GM20431 (cell line): ENCODE measurements at regions not wholly inside any gene's neighbourhood (a gene's known extent, or its start where the extent isn't known, plus 50 kb on each side); places are given as distances from the start of the nearest gene placed in this dataset.
"Not testable (repeated sequence)": the region's sequence is repeated elsewhere in the genome, so short reads cannot be mapped to it uniquely, and the experiment has no call there.

Experiments used
- in situ Hi-C: fragments of 300-500 bp; cut with MseI, MboI; formaldehyde crosslinking; loops from one replicate; pipeline ENCODE4 v1.15.0; 2020; ENCODE audit warnings: low sequenced_read_pairs; ENCODE audit not compliant: unreplicated experiment

DNA sequence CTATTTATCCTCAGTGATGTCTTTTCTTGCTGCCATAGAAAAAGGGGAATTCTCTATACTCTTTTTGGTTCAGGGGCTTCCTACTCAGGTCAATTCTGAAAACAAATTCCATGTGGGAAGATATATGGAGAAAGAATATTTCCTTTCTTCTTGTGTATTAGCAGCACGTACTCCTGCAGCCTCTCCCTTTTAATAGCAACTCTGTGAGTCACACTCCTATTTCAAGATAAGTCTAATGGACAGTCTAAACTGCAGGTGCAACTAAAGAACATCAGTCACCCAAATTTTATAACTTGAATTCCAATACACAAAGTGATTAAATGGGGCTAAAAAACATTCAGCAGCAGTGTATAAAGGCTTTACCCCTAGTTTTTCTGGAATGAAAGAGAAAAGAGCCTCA is 942.2 kb downstream of the CNTNAP5 start:
- in situ Hi-C loops: no loop called here

DNA sequence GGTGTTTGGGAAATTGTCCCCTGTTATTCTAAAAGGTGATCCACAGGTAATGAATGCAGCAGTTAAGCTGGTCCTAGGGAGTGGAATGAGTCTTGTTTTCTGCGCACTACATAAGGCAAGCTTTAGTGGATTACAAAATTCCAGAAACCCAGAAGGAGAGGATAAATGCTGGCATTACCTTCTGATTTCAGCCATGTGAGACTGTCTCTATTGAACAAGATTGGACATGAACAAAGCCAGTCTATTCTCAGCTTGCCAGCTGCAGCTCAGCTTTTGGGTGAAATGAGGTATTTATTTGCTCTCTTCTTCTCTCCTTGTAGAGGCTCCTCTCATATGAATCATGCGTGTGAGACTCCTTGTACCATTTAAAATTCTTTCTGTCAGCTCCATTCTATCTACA is 944.9 kb downstream of the CNTNAP5 start:
- in situ Hi-C loops: no loop called here

DNA sequence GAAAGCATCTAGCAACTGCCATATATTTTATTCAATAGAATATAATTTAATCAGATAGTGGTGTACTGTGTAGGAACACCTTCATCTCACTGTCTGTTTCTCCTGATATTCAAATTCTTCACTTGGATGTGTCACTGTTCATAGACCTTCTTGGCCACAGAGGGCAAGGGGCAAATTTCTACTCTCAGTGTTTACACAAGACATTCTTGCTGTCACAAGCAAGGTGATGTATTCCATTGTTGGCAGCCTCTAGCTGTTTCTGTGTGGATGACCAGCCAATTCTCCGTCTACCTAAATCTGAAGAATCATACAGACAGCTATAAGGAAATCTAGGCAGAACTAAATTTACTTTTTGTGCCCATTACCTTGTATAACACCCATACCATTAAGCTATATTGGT is 948.3 kb downstream of the CNTNAP5 start:
- in situ Hi-C loops: no loop called here

DNA sequence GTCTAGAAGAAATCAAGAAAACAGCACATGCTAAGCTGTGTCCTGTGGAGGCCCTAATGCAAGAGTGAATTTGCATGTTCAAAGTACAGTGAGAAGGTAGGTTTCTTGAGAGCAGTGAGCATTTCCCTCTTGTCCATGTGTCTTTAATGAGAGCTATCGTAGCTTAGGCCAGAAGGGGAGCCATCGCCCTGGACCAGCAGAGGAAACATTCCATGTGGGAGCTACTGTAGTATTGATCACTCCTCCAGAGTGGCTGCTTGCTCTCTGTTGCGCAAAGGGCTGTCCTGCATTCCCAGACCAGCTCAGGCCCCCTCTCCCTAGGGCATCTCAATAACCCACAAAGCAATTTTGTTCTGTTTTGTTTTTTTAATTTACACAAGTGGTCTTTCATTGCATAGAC is 950.1 kb downstream of the CNTNAP5 start:
- in situ Hi-C loops: no loop called here

DNA sequence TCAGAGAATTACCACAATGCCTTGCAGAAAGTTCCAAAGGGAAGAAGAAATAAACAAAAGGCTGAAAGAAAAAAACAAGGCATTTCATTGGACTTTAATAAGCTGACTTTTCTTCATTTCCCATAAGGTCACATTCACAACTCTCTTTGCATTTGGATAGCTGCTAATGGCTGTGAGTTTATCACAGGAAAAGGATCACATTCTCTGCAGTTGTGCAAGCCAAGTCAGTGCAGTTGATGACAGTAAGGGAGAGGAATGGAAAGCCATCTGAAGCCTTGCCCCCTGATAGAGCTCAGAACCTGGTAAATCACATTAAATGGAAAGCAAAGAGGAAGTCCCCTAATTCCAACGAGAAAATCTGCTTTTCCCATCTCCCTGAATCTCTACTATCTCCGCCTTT is 950.6 kb downstream of the CNTNAP5 start:
- in situ Hi-C loops: no loop called here

DNA sequence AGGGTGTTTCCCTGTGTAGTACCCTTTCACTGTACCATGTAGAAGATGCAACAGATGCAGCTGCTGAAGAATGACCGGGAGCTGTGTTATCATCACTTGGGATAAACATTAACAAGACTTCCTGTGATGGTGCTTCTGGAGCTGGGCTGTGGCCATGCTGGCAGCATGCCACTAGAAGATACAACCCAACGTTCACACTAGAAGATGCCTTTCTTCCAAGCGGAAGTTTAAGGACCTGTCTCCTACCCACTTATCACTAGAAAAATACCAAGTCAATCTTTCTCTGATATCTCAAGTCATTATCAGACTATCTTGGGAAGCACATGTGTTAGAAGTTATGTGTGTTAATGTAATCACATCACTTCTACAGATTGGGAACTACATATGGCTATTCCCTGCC is 953.5 kb downstream of the CNTNAP5 start:
- in situ Hi-C loops: no loop called here

DNA sequence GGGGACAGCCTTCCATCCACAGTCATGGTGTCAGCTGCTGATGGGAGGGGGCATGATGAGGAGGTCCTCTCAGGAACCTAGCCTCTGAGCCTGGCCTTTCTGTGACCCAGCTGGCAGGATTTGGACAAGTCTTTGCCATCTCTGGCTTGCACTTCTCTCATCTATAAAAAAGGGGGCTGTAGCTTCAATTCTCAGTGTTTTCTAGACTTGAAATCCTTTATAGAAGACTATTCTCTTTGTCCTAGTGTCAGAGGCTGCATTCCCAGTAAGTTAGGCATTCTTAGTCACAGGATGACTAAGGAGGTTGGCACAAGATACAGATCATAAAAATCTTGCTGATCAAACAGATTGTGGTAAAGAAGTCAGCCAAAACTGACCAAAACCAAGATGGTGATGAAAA is 958.5 kb downstream of the CNTNAP5 start:
- in situ Hi-C loops: no loop called here

DNA sequence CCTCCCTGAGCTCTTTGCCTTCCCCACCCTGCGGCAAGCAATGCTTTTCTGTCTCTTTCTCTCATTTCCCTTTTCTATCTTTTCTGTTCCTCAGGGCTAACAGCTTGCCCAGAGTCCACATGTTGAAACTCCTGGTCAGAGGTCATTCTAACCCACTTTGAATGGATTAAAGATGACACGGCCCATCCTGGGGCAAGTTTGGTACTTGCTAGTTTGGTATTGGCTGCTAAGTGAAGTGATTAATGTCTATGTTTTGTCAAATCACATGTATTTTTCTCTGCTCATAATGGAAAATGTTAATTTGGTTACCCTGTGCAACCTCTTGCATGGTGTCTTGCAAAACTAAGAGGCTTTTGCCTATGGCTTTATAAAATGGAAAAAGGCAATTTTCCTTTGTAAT is 960.2 kb downstream of the CNTNAP5 start:
- in situ Hi-C loops: no loop called here

DNA sequence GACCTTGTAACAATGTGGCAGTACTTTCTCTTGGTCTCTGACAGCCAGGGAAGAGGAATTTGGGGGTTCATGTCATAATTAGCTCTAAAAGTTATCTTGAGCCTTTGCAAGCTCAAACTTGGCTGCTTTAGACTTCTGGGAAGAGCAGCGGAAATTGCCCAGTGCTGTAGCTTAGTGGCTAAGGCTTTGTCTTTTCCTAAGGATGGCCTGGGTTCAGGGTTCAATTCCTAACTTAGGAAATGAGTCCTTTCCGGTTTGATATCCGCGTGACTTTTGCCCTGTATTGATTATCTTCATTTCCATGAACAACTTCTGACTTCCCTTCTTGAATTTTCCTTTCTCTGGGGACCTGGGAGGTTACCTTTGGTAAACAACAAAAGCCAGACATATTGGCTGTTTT is 961.0 kb downstream of the CNTNAP5 start:
- in situ Hi-C loops: no loop called here

DNA sequence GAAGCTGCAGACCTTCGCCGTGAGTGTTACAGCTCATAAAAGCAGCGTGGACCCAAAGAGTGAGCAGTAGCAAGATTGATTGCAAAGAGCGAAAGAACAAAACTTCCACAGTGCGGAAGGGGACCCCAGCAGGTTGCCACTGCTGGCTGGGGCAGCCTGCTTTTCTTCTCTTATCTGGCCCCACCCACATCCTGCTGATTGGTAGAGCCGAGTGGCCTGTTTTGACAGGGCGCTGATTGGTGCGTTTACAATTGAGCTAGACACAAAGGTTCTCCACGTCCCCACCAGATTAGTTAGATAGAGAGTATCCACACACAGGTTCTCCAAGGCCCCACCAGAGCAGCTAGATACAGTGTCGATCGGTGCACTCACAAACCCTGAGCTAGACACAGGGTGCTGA is 961.8 kb downstream of the CNTNAP5 start:
- in situ Hi-C loops: not testable (repeated sequence)

DNA sequence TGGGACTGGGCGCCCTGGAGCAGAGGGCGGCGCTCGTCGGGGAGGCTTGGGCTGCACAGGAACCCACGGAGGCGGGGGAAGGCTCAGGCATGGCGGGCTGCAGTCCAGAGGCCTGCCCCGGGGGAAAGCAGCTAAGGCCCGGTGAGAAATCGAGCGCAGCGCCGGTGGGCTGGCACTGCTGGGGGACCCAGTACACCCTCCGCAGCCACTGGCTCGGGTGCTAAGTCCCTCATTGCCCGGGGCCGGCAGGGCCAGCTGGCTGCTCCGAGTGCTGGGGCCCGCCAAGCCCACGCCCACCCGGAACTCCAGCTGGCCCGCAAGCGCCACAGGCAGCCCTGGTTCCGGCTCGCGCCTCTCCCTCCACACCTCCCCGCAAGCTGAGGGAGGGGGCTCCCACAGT is 962.3 kb downstream of the CNTNAP5 start:
- in situ Hi-C loops: not testable (repeated sequence)

DNA sequence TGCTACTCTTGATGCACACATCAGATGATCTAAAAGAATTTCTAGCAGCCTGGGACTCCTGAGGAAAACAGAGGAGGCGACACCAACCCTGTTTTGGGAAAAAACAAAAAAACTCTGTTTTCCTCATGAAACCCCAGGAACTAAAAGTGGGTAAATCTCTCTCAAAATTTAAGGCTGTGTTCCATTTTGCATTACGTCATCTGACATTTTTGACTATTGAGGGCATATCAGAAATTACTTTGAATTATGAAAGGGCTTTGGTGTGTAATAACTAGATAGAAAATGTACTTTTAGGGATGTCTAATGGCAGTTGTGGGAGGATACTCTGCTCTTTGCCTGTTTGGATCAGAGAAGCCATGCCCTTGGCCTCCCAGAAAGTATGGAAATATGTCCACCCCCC is 963.0 kb downstream of the CNTNAP5 start:
- in situ Hi-C loops: no loop called here

DNA sequence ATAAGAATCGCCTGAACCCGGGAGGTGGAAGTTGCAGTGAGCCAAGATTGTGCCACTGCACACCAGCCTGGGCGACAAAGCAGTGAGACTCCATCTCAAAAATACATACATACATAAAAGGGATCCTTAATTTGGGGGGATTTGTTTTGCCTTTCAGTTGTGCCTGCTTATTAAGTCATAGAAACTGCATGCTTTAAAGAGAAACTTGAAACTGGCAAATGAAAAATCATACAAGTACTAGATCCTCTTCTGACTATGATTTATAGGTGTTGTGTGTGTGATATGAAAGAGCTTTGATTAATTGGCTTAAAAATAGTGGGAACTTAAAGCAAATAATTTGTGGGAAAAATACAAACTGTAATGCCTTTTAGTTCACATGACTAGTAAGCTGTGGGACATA is 963.7 kb downstream of the CNTNAP5 start:
- in situ Hi-C loops: no loop called here

DNA sequence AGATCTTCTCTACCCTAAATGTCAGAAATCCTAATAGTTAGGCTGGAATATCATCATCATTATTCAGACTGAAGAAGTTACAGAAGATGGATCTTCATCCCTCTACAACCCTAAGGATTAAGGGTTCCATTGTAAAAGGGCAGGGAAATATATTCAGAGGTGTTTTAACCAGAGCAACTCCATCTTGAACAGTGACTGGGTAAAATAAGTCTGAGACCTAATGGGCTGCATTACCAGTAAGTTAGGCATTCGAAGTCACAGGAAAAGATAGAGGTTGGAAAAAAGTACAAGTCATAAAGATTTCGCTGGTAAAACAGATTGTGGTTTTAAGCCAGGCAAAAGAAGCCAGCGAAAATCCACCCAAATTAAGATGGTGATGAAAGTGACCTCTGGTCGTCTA is 968.7 kb downstream of the CNTNAP5 start:
- in situ Hi-C loops: no loop called here

DNA sequence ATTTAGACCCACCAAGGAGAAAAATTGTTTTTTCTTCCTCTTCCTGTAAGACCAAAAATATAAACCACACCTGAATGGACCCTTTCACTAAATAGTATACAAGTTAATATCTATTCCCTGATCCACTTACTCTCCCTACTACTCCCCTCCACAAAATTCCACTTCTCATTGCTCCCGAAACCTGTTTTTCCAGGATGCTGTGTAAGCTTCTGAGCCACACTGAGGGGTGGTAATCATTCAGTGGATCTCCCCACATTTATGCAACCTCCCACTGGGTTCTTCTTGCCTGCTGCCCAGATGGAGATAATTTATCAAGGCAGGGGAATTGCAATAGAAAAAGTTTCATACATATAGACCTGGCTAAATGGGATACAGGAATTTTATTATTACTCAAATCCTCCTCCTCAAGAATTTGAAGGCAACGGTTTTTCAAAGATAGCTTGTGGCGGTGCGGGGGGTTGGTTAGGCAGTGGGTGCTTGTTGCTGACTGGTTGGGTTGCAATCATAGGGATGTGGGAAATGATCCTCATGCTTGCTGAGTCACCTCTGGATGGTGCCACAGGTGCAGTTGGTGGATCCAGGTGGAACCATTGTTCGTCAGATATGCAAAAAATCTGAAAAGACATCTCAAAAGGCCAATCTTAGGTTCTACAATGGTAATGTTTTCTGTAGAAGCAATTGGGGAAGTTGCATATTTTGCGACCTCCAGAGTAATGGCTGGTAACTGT is 970.3 kb downstream of the CNTNAP5 start:
- in situ Hi-C loops: no loop called here

DNA sequence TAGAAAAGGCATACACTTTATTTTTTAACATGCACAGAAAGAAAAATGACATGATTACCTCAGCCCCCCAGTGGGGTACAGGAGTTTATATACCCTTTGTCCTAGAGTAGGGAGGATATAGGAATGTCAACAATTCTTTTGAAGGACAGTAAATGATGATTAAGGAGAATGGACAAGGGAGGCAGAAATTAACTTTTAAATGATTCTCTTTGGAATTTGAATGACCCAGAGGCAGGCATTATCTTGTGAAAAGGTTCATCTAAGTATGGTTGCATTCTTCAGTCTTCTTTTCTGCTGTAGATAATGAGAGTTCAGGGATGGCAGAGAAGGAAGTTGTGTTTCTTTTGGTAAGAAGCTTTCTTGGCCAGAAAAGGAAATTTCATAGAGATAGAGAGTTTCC is 971.3 kb downstream of the CNTNAP5 start:
- in situ Hi-C loops: no loop called here

DNA sequence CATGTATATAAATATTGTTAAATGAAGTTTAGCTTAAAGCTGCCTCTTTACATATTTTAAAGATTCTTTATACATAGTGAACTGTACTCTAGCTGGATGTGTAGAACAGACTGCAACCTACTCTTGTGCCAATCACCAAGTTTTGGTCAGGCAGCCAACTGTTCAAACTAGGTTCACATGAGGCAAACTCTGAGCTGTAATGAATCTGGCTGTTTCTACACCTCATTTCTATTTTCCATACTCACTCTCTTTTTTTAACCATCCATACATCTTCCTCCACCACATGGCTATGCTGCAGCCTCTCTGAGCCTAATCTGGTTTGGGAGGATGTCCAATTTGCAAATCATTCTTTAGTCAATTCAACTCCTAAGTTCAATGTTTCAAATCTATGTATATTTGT is 974.8 kb downstream of the CNTNAP5 start:
- in situ Hi-C loops: no loop called here

DNA sequence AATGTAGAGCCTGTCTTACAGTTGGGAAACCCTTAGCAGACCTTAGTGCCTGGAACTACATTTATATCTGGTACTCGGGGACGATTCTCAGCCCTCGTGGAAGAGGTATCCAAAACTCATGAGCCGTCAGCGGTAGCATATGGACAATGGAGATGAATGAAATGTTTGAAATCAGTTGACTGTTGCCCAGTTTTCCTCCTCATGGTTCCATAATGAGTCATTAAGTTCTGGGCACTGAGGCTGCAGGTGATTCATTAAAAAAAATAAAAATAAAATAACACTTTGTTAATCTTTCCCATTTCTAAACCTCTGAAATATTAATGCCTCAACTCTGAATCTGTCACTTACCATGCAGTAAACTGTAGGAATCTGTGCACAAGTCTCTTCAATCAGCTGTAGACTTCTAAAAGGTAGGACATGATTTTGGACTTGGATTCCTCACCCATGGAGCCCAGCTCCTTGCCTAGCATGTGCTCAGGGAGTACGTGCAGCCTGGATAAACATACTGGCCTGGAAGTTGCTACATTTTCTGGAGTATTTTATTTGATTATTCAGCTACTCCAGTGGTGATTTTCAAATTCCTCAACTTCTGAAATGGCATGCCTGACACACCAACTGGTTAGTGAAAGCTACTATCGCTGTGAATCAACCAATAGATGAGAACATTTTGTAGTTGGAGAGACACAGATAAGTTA is 979.2 kb downstream of the CNTNAP5 start:
- in situ Hi-C loops: no loop called here

DNA sequence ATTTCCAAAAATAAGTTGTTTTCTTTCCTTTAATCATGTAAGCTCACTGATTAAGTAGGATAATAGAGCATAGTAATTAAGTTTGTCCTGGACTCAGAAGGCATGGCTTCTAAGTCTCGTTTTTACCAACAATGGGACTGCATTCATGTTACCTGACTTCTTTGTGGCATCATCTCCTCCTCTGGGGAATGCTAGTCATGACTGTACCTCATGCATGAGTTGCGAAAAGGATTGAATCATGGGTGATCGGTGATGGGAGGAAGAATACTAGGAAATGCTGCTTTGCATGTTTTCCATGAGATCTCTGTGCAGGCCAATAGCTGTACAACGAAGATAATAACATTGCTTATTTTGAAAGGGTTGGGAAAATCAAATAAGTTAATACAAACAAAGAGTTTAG is 981.6 kb downstream of the CNTNAP5 start:
- in situ Hi-C loops: no loop called here

DNA sequence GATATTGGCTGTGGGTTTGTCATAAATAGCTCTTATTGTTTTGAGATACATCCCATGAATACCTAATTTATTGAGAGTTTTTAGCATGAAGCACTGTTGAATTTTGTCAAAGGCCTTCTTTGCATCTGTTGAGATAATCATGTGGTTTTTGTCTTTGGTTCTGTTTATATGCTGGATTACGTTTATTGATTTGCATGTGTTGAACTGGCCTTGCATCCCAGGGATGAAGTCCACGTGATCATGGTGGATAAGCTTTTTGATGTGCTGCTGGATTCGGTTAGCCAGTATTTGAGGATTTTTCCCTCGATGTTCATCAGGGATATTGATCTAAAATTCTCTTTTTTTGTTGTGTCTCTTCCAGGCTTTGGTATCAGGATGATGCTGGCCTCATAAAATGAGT is 1003.6 kb downstream of the CNTNAP5 start:
- in situ Hi-C loops: not testable (repeated sequence)

DNA sequence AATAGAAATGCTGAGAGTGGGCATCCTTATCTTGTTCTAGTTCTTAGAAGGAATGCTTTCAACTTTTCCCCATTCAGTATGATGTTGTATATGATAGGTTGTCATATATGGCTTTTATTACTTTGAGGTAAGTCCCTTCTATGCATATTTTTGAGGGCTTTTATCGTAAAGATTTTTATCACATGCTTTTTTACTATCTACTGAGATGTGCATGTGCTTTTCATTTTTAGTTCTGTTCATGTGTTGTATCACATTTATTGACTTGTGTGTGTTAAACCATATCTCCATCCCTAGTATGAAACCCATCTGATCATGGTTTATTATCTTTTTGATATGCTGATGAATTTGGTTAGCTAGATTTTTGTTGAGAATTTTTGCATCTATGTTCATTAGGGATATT is 1008.8 kb downstream of the CNTNAP5 start:
- in situ Hi-C loops: no loop called here

DNA sequence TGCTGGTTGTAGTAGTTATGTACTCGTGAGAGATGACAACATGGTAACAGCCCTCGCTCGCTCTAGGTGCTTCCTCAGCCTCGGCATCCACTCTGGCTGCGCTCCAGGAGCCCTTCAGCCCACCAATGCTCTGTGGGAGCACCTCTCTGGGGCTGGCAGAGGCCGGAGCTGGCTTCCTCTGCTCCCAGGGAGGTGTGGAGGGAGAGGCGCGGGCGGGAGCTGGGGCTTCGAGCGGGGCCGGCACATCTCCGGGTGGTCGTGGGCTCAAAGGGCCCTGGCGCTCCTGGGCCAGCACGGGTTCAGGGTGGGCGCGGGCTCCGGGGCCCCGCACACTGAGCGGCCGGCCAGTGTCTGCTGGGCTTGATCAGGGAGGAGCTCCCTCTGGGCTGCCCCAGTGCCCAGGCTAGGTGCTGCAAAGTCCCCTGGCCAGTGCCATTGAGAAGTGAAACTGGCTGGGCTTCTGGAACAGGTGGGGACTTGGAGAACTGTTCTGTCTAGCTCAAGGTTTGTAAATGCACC is 1012.1 kb downstream of the CNTNAP5 start:
- in situ Hi-C loops: no loop called here
